GM21390 (cell line): ENCODE measurements at regions not wholly inside any gene's neighbourhood (a gene's known extent, or its start where the extent isn't known, plus 50 kb on each side); places are given as distances from the start of the nearest gene placed in this dataset.
"Not testable (repeated sequence)": the region's sequence is repeated elsewhere in the genome, so short reads cannot be mapped to it uniquely, and the experiment has no call there.

ENCODE experiments used
- ATAC-seq: cut with Tn5 transposase; IDR thresholded peaks from one replicate; pipeline ENCODE4 v1.9.1; 2021; ENCODE audit not compliant: unreplicated experiment

- ATAC-seq, result no peak
These were observed 846.9 kb upstream of the ACVR2A start for GRCh38 chr2:146997945-146998344.

GRCh38 chr2:146997488-146997887, 847.3 kb upstream of the ACVR2A start:
- ATAC-seq, result no peak

DNA sequence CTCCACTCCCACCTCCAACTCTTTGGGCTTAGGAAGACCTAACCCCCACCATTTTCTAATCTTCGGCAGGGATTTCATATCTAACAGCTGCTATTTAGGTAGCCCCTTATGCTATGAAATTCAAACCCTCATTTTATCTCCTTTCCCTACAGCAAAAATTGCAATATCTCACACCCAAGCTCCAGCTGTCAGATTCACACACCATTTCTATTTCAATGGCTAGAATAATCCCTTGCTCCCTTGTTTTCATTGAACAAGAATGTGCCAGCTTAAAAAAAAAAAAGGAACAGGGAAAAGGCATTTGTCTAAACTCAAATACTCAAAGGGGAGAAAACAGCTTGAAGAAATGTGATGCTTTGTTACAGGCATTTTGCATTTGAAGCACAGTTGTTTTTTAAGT, 850.6 kb upstream of the ACVR2A start:
- ATAC-seq, result no peak

DNA sequence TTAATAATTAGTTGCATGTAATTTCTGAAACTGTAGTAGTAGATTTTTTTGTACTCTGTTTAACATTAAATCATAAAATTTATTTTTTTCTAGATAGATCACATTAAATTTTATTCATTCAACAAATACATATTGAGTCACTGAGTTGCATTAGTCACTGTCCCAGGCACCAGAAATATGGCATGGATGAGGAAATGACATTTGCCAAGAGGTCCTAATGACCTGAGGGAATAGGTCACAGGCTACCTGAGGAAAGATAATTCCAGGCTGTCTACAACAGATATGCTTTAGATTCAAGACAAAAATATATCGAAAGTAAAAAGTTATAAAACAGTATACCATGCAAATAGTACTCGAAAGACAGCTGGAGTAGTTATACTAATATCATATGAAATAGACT, 852.4 kb upstream of the ACVR2A start:
- no peak for ATAC-seq

GRCh38 chr2:146992057-146992456, 852.8 kb upstream of the ACVR2A start:
- ATAC-seq, result no peak

GRCh38 chr2:146990311-146991054, 854.3 kb upstream of the ACVR2A start:
- ATAC-seq, result no peak

- ATAC-seq, result no peak
These were observed 855.1 kb upstream of the ACVR2A start for GRCh38 chr2:146989741-146990140.

DNA sequence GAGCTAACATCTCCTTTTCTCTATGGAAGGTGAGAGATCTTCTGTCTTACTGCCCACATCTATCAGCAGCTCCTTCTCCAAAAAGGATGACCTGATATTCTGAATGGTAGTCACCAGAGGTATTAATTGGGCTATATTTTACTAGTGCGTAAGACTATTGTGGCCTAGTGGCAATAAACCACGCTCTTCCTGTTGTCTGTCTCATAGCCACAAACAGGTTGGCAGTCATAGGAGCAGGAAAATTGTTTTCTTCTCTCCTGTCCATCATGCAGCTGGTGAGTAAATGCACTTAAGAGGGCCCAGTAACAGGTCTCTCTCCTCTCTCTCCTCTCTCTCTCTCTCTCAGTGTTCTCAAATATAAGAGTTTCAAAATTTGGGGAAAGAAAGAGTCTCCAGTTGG, 856.8 kb upstream of the ACVR2A start:
- no peak for ATAC-seq

GRCh38 chr2:146986161-146986560, 858.7 kb upstream of the ACVR2A start:
- peak; percentile 63 for ATAC-seq

- no peak for ATAC-seq
These were observed 859.1 kb upstream of the ACVR2A start for GRCh38 chr2:146985753-146986152.

DNA sequence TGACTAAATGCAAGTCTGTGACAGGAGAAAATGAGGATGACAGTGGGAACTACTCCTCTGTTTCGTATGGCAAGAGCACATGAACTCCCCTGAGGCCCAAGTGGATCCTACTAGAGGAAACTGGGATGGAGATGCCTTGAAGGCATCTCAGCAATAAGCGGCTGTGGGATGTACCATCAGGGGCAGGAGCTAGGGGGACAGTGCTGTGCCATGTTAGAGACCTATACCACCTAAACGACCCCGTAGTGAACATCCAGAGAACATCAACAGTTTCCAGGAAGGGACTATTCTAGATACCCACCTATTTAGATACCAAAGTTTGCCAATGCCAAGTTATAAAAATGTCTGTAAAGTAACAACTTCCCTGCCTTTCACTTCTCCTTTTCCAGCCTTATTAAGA, 860.8 kb upstream of the ACVR2A start:
- ATAC-seq, result no peak

GRCh38 chr2:146982393-146982846, 862.4 kb upstream of the ACVR2A start:
- no peak for ATAC-seq

DNA sequence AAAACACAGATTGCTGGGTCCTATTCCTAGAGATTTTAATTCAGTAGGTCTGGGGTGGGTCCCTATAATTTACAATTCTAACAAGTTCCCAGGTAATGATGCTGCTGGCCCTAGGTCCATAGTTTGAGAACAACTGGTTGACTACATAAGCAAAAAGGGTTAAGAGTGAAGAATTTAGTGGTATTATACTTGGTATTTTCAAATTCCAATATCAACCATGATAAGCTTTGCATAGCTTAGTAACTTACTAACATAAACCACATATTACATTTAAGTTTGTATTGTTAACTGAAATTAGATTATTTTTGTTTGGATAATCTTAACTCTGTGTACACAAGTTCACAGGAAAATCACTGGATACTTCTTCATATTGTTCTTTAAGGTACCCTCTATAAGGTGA, 862.9 kb upstream of the ACVR2A start:
- ATAC-seq, result no peak

GRCh38 chr2:146979746-146980145, 865.1 kb upstream of the ACVR2A start:
- no peak for ATAC-seq

DNA sequence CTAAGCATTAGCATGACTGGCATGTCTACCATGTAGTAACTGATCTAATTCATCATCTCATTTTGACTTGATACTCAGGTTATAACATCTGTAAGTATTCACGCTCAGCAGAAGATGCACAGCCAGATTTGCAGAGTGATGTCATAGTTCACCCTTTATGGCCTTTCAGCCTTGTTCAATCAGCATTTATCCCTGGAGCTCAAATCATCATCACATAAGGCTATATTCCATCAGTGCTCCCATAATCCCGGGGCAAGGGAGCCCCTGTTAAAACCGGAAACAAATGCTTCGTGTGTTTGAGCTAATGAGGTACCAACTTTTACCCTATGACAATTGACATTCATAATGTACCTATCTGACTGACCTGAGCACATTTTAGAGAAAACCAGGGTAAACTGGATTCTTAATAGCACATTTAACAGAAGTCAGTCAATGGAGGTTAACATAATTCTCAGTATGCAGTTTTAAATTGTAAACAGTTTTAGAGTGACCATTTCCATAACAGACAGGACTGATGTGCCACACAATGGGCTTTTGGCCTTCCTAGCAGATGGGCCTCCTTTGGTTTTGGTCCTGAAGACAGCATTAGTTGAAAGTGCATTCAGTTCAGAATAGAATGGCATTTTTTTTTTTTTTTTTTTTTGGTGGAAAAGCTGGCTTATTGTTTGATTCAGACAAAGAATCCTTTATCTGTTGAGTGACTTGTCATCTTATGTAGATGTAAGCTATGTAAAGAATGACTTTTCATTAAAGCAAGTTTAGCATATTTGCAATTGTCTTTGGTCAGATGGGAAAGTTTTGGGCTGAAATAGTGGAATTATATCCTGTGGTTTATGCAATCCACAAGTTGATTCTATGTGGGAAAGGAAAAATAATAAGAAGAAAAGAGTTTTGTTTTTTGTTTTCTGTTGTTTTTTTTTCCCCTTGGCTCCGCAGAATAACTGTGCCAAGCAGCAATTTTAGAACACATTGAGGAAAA, 866.0 kb upstream of the ACVR2A start:
- ATAC-seq, result no peak

DNA sequence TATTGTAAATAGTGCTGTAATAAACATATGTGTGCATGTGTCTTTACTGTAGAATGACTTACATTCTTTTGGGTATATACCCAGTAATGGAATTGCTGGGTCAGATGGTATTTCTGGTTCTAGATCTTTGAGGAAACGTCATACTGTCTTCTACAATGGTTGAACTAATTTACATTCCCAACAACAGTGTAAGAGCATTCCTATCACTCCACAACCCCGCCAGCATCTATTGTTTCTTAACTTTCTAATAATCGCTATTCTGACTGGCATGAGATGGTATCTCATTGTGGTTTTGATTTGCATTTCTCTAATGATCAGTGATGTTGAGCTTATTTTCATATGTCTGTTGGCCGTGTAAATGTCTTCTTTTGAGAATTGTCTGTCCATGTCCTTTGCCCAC, 873.8 kb upstream of the ACVR2A start:
- not testable (repeated sequence) for ATAC-seq

DNA sequence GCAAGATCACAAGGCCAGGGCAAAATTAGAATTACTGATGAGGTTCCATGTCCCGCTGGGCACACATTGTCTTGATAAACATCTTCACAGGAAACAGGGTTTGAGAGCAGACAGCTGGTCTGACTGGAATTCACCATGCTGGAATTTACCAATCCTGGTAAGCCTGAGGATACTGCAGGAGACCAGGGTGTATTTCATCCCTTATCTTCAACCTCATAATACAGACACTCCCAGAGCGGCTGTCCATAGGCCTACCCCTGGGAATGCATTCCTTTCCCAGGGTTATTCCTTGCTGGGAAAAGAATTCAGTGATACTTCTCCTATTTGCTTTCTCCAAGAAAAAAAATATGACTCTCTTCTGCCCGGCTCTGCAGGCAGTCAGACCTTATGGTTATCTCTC, 875.1 kb upstream of the ACVR2A start:
- not testable (repeated sequence) for ATAC-seq

GRCh38 chr2:146964494-146964893, 880.3 kb upstream of the ACVR2A start:
- no peak for ATAC-seq

- ATAC-seq, result no peak
These were observed 890.3 kb upstream of the ACVR2A start for GRCh38 chr2:146954544-146954943.

DNA sequence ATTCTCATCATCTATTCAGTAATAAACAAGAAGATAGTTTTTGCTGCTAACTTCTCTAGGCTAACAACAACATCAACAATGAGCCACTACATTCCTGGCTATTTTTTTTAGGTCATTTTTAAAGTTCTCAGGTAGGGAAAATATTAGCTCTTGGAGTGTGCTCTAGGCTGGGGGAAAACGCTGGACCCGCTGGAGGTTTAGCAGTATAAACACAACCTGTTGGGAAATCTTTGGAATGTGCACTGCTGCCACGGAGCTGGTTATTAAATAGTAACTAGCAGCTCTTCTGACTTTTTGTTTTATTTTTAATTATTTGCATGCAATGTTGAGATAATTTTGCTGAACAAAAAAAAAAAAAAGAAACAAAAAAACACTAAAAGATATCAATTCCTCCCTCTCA, 892.1 kb upstream of the ACVR2A start:
- ATAC-seq, result no peak

GRCh38 chr2:146950911-146951310, 893.9 kb upstream of the ACVR2A start:
- ATAC-seq, result no peak

DNA sequence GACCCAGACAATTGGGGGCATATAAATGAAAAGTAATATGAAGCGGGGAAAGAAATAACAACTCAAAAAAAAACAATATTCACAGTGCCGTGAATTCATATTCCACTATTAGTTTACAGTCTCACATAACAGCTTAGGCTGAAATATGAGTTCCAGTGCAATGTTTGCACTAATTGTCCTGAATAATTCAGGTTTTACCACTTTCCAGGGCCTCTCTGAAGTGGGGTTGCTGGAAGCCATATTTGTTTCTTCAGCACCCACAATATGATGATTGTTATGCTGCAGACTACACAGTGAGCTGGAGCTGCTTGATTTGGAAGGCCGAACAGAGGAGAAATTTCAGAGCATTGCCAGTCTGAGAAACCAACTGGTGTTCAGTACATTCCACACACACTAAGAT, 894.5 kb upstream of the ACVR2A start:
- no peak for ATAC-seq
